HG03521 (cell line): ENCODE measurements at regions not wholly inside any gene's neighbourhood (a gene's known extent, or its start where the extent isn't known, plus 50 kb on each side); places are given as distances from the start of the nearest gene placed in this dataset.
"Not testable (repeated sequence)": the region's sequence is repeated elsewhere in the genome, so short reads cannot be mapped to it uniquely, and the experiment has no call there.

Experiments
- ATAC-seq: cut with Tn5 transposase; IDR thresholded peaks from one replicate; pipeline ENCODE4 v1.9.1; 2021; ENCODE audit warnings: mild to moderate bottlenecking, moderate library complexity; ENCODE audit not compliant: unreplicated experiment

- no peak for ATAC-seq
Measured at GRCh38 chr5:166788050-166788449, 1503.4 kb upstream of the WWC1 start.

DNA sequence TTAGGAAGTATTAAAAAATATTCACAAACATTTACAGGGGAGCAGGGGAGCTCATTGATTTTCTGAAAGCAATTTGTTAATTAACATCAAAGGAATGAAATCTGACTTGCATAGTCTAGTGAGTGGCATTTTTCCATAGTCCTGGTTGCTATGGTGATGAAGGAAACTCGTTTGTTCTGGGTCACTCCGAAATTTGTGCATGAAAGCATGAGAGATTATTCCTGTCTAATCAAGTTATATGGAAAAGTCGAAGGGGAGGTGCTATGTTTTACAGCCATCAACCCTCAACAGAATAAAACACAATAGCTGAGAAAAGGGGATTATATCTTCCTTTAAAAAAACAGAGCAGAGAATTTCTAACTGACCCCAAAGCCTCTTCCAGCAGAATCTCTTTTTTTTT is 1495.7 kb upstream of the WWC1 start:
- ATAC-seq, result no peak

- no peak for ATAC-seq
Measured at GRCh38 chr5:166803058-166803457, 1488.4 kb upstream of the WWC1 start.

- ATAC-seq, result not testable (repeated sequence)
Measured at GRCh38 chr5:166804223-166804622, 1487.2 kb upstream of the WWC1 start.

DNA sequence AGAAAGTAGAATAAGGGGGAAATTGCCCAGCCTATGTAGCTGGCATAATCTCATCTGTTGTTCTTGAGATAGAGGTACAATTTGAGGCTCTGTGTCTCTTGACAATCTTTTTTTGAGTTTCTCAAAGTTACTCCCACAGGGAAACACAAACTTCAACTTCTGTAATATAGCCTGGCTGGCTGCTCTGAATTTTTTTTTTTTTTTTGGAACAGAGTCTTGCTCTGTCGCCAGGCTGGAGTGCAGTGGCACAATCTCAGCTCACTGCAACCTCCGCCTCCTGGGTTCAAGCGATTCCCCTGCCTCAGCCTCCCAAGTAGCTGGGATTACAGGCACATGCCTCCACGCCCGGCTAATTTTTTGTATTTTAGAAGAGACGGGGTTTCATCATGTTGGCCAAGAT is 1486.8 kb upstream of the WWC1 start:
- not testable (repeated sequence) for ATAC-seq

DNA sequence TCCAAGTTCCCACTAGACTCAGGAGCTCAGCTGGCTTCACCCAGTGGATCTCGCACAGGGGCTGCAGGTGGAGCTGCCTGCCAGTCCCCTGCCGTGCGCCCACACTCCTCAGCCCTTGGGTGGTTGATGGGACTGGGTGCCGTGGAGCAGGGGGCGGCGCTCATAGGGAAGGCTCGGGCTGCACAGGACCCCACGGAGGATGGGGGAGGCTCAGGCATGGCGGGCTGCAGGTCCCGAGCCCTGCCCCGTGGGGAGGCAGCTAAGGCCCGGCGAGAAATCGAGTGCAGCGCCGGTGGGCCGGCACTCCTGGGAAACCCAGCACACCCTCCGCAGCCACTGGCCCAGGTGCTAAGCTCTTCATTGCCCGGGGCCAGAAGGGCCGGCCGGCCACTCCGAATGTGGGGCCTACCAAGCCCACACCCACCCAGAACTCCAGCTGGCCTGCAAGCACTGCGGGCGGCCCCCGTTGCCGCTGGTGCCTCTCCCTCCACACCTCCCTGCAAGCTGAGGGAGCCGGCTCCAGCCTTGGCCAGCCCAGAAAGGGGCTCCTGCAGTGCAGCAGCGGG is 1481.3 kb upstream of the WWC1 start:
- ATAC-seq, result not testable (repeated sequence)

GRCh38 chr5:166810721-166811120 is 1480.7 kb upstream of the WWC1 start:
- no peak for ATAC-seq

- ATAC-seq, result no peak
Measured at GRCh38 chr5:166823360-166823759, 1468.1 kb upstream of the WWC1 start.

GRCh38 chr5:166834246-166834645 is 1457.2 kb upstream of the WWC1 start:
- ATAC-seq, result no peak

- no peak for ATAC-seq
Measured at GRCh38 chr5:166845044-166845443, 1446.4 kb upstream of the WWC1 start.

DNA sequence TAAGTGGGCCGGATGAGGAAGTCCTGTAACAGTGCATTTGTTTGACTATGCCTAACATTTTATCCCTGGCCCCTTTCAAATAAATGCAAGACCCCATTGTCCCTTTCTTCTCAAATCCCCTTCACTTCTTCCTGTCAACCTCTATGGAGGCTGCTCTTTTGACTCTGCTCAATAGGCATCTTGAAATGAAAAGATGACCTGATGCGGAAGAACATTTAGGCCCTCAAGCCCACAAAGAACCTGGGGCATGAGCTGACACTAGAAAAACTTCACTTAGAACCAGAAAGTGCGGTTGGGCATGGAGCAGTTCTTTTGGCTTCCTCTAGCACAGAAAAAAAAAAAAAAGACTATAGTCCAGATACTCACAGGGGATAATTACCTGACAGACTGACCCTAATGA is 1434.7 kb upstream of the WWC1 start:
- no peak for ATAC-seq

DNA sequence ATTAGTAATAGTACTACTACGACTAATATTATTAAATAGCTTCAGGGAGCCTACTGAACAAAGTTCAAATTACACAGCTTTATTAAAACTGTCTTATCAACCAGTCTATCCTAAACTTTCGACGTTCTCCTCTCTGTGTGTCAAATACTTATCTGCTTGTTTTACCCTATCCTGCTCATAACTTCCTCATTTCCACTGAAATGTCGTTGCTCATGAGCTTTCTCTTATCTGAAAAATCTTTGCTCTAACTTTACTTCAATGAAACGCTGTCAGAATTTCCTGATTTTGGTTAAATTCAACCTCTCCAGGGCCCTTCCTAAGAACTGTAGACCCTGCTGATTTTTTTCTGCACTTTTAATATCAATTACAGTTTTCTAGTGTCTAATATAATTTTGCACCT is 1431.0 kb upstream of the WWC1 start:
- ATAC-seq, result no peak

DNA sequence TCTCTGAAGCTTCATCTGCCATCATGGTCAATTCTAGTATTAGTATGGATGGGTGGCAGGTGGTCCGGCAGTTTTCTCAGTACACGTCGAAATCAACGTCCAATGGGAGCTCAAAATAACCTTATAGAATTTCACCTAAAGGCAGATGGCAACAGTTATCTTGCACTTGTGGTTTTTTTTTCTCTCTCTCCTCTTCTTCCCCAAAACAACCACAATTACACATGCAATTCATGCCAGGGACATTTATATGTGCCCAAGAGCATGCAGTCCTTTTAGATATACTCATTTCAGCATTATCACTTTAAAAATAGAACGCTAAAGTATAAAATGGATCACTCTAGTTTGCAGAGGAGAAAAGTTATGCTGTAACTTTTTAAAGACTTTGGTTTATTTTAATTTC is 1428.9 kb upstream of the WWC1 start:
- no peak for ATAC-seq

- no peak for ATAC-seq
Measured at GRCh38 chr5:166865206-166865605, 1426.2 kb upstream of the WWC1 start.

DNA sequence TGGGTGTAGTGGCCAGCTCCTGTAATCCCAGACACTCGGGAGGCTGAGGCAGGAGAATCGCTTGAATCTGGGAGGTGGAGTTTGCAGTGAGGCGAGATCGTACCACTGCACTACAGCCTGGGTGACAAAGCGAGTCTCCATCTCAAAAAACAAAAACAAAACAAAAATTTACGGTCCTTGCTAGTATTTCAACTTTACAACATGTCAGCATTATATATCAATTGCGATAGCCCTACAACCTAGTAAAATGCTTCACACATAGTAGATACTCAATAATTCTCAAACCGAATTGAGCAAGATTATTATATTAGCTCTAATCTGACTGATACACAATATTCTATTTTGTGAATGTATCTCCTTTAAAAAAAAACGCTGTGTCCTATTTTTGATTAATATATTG is 1411.0 kb upstream of the WWC1 start:
- no peak for ATAC-seq

GRCh38 chr5:166881802-166882201 is 1409.6 kb upstream of the WWC1 start:
- no peak for ATAC-seq

- no peak for ATAC-seq
Measured at GRCh38 chr5:166883016-166883415, 1408.4 kb upstream of the WWC1 start.

DNA sequence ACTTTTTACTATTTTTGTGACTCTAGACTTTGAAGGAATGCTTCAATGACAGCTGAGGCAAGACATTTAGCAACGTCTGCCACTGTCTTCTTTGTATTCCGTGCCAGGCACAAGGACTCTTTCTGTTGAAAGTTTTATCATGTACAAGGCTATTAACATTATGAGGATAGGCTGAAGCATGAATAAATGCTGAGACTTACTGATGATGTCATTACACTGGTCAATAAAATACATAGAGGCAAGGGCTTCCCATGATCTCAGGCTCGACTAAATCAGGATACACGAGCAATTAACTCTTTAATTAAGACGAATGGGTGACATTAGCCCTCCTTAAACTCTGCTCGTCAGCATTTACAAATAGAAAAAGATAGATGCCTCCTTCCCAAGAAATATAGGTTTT is 1393.3 kb upstream of the WWC1 start:
- ATAC-seq, result no peak

- ATAC-seq, result no peak
Measured at GRCh38 chr5:166899343-166899742, 1392.1 kb upstream of the WWC1 start.

DNA sequence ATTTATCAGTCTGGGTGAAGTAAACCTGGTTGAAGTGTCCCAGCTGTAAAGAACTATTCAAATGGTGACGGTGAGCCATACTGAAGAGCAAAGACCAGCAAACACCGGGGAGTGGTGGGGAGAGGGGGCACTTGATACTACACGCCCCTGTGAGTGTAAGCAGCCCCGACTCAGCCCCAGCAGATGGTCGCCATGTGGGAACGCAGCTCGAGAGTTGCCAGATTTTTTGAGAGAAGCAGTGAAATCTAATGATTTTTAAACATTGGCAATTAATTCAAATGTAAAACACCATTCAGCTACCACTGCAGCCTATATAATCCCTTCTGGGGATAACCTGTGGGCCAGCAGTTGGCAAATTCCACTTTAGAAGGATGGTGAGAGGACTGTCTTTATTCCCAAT is 1386.9 kb upstream of the WWC1 start:
- ATAC-seq, result no peak

- ATAC-seq, result no peak
Measured at GRCh38 chr5:166906991-166907713, 1384.3 kb upstream of the WWC1 start.

DNA sequence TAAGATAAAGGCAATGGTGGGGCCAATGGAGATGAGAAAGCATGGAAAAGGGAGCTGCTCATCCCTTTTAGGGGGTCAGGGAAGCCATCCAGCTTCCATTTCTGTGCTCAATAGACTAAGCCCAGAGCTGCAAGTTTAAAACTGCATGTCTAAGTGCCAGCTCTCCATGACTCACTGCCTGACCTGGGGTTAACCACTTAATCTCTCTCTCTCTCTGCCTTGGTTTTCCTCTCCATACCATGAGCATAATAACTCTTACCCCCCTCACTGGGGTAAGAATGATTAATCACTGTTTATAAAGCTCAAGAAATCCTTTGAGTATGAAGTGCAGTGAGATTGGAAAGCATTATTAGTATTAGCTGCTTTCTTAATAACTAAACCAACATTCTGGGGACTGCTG is 1382.4 kb upstream of the WWC1 start:
- no peak for ATAC-seq

GRCh38 chr5:166909926-166910325 is 1381.5 kb upstream of the WWC1 start:
- no peak for ATAC-seq
